SIG-M5 treated with dmso at 0.1 percent for 504 hours (cell line): ENCODE measurements at regions not wholly inside any gene's neighbourhood (a gene's known extent, or its start where the extent isn't known, plus 50 kb on each side); places are given as distances from the start of the nearest gene placed in this dataset.
"Not testable (repeated sequence)": the region's sequence is repeated elsewhere in the genome, so short reads cannot be mapped to it uniquely, and the experiment has no call there.

Experiments
- DNase-seq: peaks from one replicate; lab custom pipeline; 2025; ENCODE audit not compliant: unreplicated experiment; lab: John Stamatoyannopoulos, UW

DNA sequence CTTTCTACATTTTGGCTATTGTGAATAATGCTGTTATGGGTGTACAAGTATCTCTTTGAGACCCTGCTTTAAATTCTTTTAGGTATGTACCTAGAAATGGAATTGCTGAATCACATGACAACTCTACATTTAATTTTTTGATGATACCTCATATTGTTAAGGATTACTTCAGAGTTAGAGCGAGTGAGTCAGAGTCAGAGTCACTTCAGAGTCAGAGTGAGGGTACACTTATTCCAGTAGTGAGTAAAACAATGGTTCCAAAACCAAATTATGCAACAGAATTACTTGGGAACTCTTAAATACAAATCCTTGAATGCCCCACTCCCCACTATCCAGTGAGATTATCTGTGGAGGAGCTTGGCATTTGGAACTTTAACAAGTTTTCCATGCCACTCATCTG, 50.3 kb upstream of the SNRK start:
- DNase-seq: no peak

- no peak for DNase-seq
These were observed 53.3 kb upstream of the SNRK start for GRCh38 chr3:43233062-43233461.

GRCh38 chr3:43231276-43232000, 54.9 kb upstream of the SNRK start:
- no peak for DNase-seq

- DNase-seq: not testable (repeated sequence)
These were observed 56.5 kb upstream of the SNRK start for GRCh38 chr3:43229865-43230264.

DNA sequence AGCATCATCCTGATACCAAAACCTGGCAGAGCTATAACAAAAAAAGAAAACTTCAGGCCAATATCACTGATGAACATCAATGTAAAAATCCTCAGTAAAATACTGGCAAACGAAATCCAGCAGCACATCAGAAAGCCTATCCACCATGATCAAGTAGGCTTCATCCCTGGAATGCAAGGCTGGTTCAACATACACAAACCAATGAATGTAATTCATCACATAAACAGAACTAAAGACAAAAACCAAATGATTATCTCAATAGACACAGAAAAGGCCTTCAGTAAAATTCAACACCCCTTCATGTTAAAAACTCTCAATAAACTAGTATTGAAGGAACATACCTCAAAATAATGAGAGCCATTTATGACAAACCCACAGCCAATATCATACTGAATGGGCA, 58.7 kb upstream of the SNRK start:
- not testable (repeated sequence) for DNase-seq

DNA sequence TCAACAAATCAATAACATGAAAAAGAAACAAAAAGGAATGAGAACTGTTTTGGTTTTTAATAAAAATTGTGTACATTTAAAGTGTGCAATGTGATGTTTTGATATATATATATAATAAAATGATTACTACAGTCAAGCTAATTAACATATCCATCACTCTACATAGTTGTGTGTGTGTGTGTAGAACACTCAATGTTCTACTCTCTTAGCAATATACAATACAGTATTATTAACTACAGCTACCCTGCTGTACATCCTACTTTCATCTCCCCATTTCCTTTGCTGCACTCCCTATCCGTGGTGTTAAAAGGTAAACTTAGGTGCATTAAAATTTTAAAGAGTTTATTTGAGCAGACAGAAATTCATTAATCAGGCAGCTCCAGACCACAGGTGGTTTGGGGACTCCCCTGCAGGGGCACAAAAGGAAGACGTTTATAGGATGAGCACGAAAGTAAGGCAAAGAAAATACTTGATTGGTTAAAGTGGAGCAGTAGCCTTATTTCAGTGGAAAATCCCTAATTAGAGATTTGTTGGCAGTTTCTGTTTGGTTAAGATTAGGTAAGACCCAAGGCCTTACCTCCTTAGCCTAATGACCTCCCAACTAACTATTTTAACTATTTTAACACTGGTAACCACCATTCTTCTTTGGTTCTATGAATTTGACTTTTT, 61.8 kb upstream of the SNRK start:
- no peak for DNase-seq

GRCh38 chr3:43223670-43224364, 62.5 kb upstream of the SNRK start:
- no peak for DNase-seq

DNA sequence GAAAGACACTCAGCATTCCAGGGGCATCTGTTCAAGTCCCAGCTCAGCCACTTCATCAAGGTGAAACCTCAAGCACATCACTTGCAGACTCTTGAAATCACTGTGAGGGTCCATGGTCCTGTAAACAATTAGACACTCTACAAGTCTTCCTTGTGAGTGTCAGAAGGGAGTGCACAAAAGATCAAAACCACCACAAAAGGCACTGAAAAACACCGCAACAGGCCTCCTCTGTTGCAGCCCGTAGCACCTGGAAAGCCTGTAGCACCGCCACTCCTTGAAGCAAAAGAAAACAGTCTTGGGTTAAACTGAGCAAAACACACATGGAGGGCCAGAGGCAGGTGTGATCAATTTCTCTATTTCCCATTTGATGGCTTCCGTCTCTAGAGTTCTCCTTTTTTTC, 63.8 kb upstream of the SNRK start:
- no peak for DNase-seq

DNA sequence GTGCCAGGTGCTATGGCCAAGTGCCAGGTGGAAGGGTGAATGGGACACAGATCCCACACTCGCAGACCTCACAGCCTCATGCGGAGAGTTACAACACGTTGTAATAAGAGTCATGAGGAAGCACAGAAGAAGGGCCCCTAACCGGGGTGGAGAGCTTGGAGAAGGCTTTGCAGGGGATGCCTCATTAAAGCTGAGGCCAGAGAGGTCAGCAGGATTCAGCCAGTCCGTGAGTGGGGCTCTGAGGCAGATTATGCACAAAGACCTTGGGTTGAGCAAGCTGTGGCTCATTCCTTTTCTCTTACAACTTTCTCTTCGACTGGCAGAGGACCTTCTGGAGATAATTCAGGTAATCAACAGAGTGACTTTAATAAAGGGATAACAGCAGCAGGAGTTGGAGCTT, 65.3 kb upstream of the SNRK start:
- no peak for DNase-seq

- DNase-seq: no peak
These were observed 66.7 kb upstream of the SNRK start for GRCh38 chr3:43219616-43220015.

GRCh38 chr3:43218921-43219320, 67.4 kb upstream of the SNRK start:
- no peak for DNase-seq

- DNase-seq: no peak
These were observed 68.2 kb upstream of the SNRK start for GRCh38 chr3:43218156-43218555.

- DNase-seq: no peak
These were observed 68.7 kb upstream of the SNRK start for GRCh38 chr3:43217633-43218032.

DNA sequence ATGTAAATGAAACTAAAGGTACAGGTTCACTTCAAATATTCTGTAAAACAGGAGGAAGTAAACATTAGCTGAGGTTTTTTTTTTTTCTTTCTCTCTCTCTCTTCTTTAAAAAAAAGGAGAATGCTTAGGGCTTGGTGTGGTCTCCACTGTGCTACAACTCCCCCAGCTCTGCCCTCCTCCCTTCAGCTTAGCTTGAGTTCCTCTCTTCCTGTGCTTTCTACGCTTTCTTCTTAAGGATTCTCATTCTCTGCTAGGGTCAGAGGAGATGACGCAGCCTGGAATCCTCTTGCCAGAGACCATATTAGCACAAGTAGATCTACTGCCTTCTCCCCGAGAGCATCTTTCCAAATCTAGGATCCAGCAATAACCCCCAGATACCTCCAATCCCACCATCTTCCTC, 69.1 kb upstream of the SNRK start:
- no peak for DNase-seq

DNA sequence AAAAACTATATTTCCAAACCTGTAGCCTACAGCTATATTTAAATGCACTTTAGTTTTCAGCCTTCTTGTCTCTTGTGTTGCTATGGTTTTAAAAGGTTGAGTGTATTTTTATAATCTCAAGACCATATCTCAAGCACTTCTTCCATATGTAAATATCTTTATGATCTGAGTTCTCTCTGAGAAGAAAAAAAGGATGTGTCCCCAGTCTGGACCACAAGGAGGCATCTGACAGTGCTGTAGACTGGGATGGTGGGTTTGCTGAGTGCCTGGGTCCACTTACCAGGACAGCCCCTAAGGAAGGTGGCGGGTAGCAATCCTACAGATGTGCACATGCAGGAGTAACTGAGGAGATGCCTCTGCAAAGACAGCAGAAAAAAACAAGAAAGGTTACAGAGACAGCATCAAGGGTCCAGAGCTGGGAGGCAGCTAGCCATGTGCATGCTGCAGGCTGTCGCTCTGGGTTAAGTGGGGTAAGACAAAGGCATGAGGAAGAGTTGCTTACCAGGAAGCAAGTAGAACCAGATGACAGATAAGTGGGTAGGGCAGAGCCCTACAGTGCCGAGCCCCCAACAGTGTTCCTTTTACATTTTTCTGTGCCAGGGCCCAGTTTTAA, 70.6 kb upstream of the SNRK start:
- DNase-seq: peak; percentile 11

DNA sequence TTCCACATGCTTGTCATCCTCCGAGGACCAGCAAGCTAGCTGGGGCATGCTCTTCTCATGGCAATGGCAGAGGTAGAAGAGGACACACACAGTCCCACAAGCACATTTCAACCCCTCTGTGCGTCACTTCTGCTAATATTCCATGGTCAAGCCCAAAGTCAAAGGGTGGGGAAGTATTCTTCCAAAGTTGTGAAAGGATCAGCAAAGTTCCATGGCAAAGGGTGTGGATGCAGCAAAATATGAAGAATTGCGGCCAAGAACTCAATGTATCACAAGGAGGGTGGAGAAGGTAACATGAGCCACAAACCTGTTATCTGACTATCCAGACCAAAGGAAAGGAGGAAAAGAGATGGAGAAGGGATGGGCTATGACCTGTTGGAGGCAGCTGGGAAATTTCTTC, 71.2 kb upstream of the SNRK start:
- DNase-seq: no peak

DNA sequence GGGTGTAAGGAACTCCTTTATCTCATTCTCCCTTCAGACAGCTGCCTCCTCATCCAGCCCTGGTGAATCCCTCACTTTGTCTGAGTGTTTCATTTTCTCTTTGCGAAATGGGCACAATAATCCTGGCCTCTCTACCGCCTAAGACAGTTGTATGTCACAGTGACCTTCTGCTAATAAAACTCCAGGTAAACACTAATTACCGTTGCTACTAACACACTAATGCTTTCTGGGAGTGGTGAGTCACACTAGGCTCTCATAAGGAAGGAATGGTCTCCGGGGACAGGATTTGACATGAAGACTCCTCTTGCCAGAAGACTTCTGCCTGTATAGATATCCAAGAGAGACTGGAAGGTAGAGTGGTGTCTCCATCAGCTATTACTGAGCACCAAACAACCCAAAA, 71.7 kb upstream of the SNRK start:
- no peak for DNase-seq

DNA sequence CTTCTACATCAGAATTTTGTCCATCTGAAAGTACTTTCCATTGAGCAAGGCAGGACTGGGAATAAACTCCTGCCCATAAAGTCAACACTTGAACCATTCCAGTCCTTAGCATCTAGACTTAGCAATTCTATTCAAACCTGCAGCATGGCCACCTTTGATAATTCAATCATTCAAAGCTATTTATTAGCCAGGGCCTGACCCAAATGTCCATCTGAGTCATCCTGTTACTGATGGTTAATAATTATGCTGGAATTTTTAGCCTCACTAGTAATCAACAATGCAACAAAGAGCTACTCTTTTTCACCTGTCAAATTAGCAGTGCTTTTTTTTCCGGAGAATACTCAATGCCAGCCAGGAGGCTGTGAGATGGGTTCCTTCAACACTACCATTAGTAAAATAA, 72.7 kb upstream of the SNRK start:
- no peak for DNase-seq

GRCh38 chr3:43212914-43213611, 73.3 kb upstream of the SNRK start:
- DNase-seq: no peak

- no peak for DNase-seq
These were observed 74.7 kb upstream of the SNRK start for GRCh38 chr3:43211681-43212080.
